ENCODE measurements at regions not wholly inside any gene's neighbourhood (a gene's known extent, or its start where the extent isn't known, plus 50 kb on each side); places are given as distances from the start of the nearest gene placed in this dataset.

- no peak for TF ChIP-seq POLR2A (IDR thresholded peaks at IDR 0.05; ENCODE audit: low read length)
- no peak for TF ChIP-seq GATA1 (IDR thresholded peaks at IDR 0.05; ENCODE audit: low read depth, low read length)
These were observed 285.1 kb downstream of the DTWD2 start for GRCh38 chr5:118703241-118703640.
